ENCODE measurements at regions not wholly inside any gene's neighbourhood (a gene's known extent, or its start where the extent isn't known, plus 50 kb on each side); places are given as distances from the start of the nearest gene placed in this dataset.

DNA sequence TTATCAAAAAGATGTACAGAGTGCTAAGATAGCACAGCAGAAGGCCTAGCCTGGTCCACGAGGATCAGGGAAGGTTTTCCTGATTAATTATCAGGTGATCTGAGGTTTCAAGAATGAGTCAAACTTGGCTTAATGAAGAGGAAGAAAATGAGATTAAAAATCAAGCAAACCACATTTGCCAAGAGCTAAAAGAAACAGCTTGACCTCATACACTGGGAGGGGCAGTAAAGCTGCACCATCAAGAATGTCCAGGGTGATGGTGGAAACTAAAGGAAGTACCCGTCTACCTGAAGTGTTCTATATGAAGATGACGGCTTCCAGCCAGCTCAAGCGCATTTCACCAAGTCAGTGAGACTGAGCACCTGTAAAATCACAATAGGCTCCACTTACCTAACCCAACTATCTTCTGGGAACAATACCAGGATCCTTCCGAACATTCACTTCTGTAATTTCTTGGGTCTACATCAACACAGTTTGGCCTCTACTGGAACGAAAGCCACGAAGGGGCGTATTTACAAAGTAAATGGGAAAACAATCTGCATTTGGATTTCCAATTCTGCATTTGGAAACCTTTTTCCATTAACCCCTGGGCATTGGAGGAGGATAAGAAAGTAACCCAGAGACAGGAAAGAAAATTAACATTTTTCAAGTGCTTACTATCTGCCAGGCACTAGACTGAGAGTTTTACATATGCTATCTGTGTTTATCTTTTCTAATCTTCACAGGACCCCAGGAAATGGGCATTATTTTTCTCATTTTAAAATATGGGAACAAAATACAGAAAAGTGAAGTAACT lies 114.0 kb upstream of the DCLK2 start:
- ChIA-PET POLR2A (no interaction called here), CTCF (no interaction called here)
- Mint-ChIP-seq H3K27me3 (peaks cover 20% of the 10 kb centered on the region), H3K36me3 (ENCODE audit: low read depth) (no peaks in the 10 kb centered on the region), H3K4me1 (no peaks in the 10 kb centered on the region), H3K4me3 (no peak overlapping the region), H3K27ac (no peak overlapping the region), H3K9me3 (no peaks in the 10 kb centered on the region)
- intact Hi-C loops (cut with micrococcal nuclease), result no loop called here
- ATAC-seq (ENCODE audit: low read depth), result no peak
- no peak for DNase-seq
- TF ChIP-seq, protein P1, sequence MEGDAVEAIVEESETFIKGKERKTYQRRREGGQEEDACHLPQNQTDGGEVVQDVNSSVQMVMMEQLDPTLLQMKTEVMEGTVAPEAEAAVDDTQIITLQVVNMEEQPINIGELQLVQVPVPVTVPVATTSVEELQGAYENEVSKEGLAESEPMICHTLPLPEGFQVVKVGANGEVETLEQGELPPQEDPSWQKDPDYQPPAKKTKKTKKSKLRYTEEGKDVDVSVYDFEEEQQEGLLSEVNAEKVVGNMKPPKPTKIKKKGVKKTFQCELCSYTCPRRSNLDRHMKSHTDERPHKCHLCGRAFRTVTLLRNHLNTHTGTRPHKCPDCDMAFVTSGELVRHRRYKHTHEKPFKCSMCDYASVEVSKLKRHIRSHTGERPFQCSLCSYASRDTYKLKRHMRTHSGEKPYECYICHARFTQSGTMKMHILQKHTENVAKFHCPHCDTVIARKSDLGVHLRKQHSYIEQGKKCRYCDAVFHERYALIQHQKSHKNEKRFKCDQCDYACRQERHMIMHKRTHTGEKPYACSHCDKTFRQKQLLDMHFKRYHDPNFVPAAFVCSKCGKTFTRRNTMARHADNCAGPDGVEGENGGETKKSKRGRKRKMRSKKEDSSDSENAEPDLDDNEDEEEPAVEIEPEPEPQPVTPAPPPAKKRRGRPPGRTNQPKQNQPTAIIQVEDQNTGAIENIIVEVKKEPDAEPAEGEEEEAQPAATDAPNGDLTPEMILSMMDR (IDR thresholded peaks at IDR 0.05), result no peak

DNA sequence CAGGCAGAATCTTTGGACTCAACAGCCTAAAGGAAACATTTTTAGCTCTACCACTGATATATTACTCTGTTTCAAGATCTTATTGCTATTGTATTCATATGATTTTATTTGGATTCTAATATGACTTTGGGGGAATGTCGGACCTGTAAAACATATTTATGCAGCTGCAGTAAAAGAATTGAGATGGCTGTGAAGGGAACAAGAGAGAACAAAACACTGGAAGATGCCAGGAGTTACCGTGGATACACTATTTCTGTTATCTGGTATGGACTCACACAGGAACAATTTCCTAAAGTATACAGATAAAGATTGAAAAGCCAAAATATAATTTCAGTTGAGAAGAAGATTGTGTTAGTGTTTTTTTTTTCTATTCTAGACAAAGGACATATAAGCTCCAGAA lies 113.0 kb upstream of the DCLK2 start:
- ChIA-PET CTCF (no interaction called here), POLR2A (no interaction called here)
- peaks cover 15% of the 10 kb centered on the region for H3K27me3 Mint-ChIP-seq
- no peaks in the 10 kb centered on the region for H3K9me3 Mint-ChIP-seq
- H3K36me3 Mint-ChIP-seq (ENCODE audit: low read depth), result no peaks in the 10 kb centered on the region
- intact Hi-C loops (cut with micrococcal nuclease), result no loop called here
- DNase-seq (no peak), ATAC-seq (ENCODE audit: low read depth) (no peak)
- no peak overlapping the region for H3K27ac Mint-ChIP-seq
- no peak overlapping the region for H3K4me3 Mint-ChIP-seq
- TF ChIP-seq, protein P1 (IDR thresholded peaks at IDR 0.05), result no peak
- no peaks in the 10 kb centered on the region for H3K4me1 Mint-ChIP-seq

DNA sequence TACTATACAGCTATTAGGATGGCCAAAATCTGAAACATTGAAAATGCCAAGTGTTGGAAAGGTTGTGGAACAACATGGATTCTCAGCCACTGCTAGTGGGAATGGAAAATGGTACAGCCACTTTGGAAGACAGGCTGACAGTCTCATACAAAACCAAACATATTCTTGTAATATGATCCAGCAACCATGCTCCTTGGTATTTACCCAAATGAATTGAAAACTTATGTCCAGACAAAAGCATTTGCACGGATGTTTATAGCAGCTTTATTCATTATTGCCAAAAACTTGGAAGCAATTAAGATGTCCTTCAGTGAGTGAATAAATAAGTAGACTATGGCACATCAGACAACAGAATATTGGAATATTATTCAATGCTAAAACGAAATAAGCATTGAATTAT lies 105.8 kb upstream of the DCLK2 start:
- no peak for DNase-seq
- peaks cover 5% of the 10 kb centered on the region for H3K27me3 Mint-ChIP-seq
- no peak for ATAC-seq (ENCODE audit: low read depth)
- POLR2A ChIA-PET, result no interaction called here
- H3K27ac Mint-ChIP-seq, result no peak overlapping the region
- CTCF ChIA-PET, result no interaction called here
- TF ChIP-seq, protein P1 (IDR thresholded peaks at IDR 0.05), result no peak
- no peaks in the 10 kb centered on the region for H3K36me3 Mint-ChIP-seq (ENCODE audit: low read depth)
- intact Hi-C loops (cut with micrococcal nuclease), result no loop called here
- H3K4me3 Mint-ChIP-seq, result no peak overlapping the region
- no peaks in the 10 kb centered on the region for H3K9me3 Mint-ChIP-seq
- H3K4me1 Mint-ChIP-seq, result no peaks in the 10 kb centered on the region

GRCh38 chr4:149973181-149973580 lies 105.1 kb upstream of the DCLK2 start:
- Mint-ChIP-seq H3K4me1 (no peaks in the 10 kb centered on the region), H3K27me3 (peaks cover 5% of the 10 kb centered on the region), H3K9me3 (no peaks in the 10 kb centered on the region), H3K4me3 (no peak overlapping the region), H3K36me3 (ENCODE audit: low read depth) (no peaks in the 10 kb centered on the region), H3K27ac (no peak overlapping the region)
- intact Hi-C loops (cut with micrococcal nuclease), result no loop called here
- ChIA-PET POLR2A (no interaction called here), CTCF (interaction anchor here (0.8 kb wide), 1 partner anchor 236 kb away, joined by 3 read pairs; no protein-coding TSS in a partner anchor)
- TF ChIP-seq, protein P1 (IDR thresholded peaks at IDR 0.05), result no peak
- no peak for DNase-seq
- no peak for ATAC-seq (ENCODE audit: low read depth)

GRCh38 chr4:149975172-149975571 lies 103.1 kb upstream of the DCLK2 start:
- H3K36me3 Mint-ChIP-seq (ENCODE audit: low read depth), result no peaks in the 10 kb centered on the region
- ATAC-seq (ENCODE audit: low read depth), result no peak
- no peaks in the 10 kb centered on the region for H3K9me3 Mint-ChIP-seq
- TF ChIP-seq, protein P1 (IDR thresholded peaks at IDR 0.05), result no peak
- no peak for DNase-seq
- H3K27me3 Mint-ChIP-seq, result peaks cover 5% of the 10 kb centered on the region
- intact Hi-C loops (cut with micrococcal nuclease), result no loop called here
- no peak overlapping the region for H3K27ac Mint-ChIP-seq
- H3K4me1 Mint-ChIP-seq, result no peaks in the 10 kb centered on the region
- H3K4me3 Mint-ChIP-seq, result no peak overlapping the region
- POLR2A ChIA-PET, result no interaction called here
- CTCF ChIA-PET, result no interaction called here
